GM12873 (cell line): ENCODE measurements at regions not wholly inside any gene's neighbourhood (a gene's known extent, or its start where the extent isn't known, plus 50 kb on each side); places are given as distances from the start of the nearest gene placed in this dataset.

ENCODE experiments used
- CTCF ChIP-seq: IDR thresholded peaks from 2 replicates; pipeline ENCODE4 v1.5.1; 2012; ENCODE audit warnings: low read depth, mild to moderate bottlenecking, moderate library complexity, low read length, control low read depth; ENCODE audit not compliant: insufficient read depth; ENCODE audit errors: missing control alignments

DNA sequence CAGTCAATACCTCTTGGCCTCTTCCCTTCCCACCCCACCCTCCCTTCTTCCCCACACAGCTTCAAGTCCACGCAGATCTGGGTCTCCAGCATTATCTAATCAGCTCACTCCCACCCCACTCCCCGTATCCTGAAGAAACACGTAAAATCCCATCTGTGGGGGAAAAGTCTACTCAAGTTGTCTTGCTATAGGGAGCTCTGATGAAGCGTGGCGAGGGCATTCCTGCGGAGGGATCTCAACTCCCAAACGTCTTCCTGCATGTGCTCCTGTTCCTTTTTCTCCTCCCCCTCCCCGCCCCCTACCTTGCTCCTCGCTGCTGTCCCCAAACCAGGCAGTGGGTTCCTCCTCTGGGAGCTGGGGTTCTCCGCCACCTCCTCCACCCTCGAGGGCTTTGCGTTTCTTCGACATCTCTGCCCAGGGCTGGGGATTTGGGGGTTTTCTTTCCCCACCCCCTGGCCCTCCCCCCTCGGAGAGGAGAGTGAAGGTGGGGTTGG, 181.8 kb downstream of the TBXT start:
- TF ChIP-seq CTCF, result no peak

DNA sequence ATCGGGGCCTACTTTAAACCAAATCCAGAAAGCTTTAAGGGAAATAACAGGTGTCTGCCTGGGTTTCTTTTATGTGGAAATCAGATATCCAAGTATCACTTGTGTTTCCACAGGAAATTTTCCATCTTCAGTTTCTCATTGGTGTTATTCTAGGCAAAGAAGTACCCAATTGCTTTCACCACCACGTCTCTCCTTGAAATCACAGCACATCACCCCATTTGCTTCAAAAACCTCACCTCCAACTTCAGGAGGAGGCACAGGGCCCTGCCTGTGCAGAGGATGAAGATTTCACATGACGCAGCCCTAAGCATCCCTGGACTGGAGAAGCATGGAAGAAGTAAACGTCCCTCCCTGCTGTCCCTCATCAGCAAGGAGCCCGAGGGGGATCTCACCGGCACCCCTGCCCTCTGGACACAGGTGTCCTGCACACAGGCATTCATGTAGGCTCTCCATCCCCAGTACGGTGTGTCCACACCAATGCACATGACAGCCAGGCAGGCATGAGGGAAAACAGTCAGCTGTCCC, 182.3 kb downstream of the TBXT start:
- no peak for TF ChIP-seq CTCF

DNA sequence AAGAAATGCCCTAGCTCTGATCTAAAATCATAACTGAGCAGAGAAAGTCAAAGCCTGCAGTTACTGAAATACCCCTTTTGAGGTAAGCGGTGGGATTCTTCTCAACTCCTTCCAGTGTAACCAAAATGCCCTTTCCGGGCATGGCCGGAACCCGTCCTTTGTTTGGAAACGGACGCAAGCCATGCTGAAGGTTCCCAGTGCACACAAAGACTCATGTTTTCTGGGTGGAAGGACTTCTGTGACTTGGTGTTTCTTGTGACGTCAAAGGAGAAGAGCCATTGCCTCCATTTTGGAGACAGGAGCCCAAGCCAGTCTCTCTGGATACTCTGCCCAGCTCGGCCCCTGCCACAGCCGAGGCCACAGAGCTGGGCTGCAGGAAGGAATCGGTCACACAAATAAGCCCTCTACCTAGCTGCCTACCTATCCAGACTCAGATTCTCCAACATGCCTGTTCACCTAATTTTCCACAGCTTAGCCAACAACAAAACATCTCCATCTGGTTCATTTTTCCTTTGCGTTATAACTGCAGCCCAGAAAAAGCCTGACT, 182.8 kb downstream of the TBXT start:
- TF ChIP-seq CTCF, result no peak

DNA sequence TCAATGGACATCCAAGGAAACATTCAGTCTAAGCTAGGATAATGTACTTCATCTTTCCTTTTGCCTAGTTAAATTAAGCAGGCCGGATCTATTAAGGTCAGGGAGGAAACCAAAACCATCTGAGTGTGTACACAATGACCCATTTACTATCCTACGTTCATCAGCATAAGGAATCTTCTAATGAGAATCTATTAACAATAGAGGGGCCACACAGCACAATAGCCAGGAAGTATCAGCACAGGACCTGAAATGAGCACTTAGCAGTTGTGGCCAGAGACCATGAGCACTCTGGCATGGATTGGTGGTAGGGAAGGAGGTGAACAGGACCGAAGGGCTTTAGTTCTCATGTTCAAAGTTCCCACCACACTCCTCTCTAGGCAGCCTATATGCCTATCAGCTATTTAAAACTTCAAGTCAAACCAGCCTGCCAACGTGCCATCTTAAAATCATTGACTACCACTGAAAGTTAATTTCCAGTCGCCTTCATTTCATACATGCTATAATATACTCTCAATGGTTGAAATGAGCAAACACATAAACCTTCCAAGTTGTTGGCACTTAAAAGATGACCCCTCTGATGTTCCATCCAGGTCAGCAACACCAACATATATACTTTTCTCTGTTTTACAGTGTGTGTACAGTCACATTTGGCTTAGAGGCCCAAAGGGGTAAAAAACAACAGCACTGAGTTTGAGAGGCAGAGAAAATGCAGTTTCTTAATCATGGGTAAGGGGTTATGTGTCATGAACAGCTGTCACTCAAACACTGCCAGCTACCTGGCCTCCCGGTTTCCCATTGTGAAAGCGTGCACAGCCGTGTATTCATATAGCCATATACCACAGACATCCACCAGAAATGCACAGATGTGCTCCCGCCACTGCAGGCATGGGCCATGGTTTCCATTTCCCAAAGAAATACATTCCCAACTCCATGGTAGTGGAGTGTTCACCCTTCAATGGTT, 184.3 kb downstream of the TBXT start:
- no peak for TF ChIP-seq CTCF

DNA sequence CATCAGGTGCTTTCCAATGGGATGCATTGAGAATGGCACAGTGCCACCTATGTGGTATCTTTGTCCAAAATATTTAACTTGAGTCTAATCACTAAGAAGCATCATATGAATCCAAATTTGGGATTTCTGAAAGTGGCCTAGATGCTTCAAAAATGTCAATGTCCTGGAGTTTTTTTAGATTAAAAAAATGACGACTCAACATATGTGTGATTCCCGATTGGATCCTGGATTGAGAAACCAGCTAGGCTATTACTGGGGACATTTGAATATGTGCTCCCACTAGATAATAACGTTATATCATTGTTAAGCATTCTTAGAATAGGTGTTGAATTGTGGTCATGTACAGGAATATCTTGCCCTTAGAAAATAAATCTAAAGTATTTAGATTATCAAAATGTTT, 189.2 kb downstream of the TBXT start:
- TF ChIP-seq CTCF, result no peak

DNA sequence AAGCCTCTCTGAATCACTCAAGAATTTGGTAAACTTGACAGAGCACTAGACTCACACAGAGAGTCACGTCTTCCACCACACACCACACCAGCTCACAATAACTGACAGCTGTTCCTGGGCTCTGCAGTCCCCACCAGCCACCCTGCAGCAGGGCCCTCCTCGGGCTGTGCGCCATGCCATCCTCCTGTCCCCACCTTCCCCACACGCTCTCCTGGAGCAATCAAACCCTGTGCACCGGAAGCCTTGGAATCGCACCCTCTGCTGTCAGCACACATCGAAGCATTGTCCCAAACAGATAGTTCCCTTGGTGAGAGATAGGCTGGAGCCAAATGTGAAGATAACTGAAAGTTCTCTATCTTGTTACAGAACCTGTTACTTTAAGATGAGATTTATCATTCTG, 191.0 kb downstream of the TBXT start:
- no peak for TF ChIP-seq CTCF

DNA sequence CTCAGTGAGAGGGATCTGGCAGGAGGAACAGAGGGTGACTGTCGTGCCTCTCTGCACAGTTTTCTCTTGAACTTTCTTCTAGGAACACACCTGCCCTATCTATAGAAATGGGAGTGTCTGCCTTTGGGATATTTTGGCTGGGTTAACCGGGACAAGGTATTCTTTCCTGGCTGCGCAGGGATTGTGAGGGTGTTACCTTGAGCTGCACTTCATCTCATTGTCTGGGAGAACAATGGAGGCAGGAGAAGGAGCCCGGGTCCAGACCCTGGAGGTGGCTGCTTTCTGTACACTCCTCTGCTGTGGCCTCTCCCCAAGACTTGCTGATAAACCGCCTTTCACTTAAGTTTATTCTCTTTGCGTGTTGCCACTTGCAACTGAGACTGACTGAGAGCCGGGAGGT, 192.8 kb downstream of the TBXT start:
- no peak for TF ChIP-seq CTCF
